ENCODE measurements at regions not wholly inside any gene's neighbourhood (a gene's known extent, or its start where the extent isn't known, plus 50 kb on each side); places are given as distances from the start of the nearest gene placed in this dataset.
A peak's percentile ranks its signal among the peaks of the same experiment; 100 is the strongest.

DNA sequence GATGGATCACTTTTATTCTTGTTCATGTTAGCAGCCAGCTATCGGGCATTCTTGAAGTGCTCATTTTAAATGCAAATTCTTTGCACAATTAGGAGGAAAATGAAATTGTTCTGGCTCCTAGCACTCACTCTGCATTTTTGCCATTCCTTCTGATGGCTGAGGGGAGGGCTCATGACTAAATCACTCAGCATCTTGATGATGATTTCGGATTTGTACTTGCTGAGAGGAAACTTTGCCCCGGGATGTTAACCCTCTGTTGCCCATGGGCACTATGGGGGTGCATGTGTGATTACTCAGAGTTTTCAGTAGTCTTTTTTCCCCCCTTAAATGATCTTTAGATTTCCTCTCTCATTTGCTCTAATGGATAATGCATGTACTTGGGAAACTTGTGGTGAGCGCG is 299.6 kb upstream of the C2CD4B start:
- H3K36me3 Mint-ChIP-seq, result no peaks in the 10 kb centered on the region
- H3K27ac Mint-ChIP-seq, result peak overlapping the region; percentile 89
- H3K4me1 Mint-ChIP-seq, result peaks cover 43% of the 10 kb centered on the region
- H3K27me3 Mint-ChIP-seq (ENCODE audit: low read depth), result no peaks in the 10 kb centered on the region
- DNase-seq (ENCODE audit: low spot score in 2 of 2, unreplicated experiment in 2 of 2), result no peak
- TF ChIP-seq, protein P1, sequence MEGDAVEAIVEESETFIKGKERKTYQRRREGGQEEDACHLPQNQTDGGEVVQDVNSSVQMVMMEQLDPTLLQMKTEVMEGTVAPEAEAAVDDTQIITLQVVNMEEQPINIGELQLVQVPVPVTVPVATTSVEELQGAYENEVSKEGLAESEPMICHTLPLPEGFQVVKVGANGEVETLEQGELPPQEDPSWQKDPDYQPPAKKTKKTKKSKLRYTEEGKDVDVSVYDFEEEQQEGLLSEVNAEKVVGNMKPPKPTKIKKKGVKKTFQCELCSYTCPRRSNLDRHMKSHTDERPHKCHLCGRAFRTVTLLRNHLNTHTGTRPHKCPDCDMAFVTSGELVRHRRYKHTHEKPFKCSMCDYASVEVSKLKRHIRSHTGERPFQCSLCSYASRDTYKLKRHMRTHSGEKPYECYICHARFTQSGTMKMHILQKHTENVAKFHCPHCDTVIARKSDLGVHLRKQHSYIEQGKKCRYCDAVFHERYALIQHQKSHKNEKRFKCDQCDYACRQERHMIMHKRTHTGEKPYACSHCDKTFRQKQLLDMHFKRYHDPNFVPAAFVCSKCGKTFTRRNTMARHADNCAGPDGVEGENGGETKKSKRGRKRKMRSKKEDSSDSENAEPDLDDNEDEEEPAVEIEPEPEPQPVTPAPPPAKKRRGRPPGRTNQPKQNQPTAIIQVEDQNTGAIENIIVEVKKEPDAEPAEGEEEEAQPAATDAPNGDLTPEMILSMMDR (IDR thresholded peaks at IDR 0.05; ENCODE audit: unreplicated experiment), result no peak
- H3K4me3 Mint-ChIP-seq, result peak overlapping the region; percentile 51
- H3K9me3 Mint-ChIP-seq, result no peaks in the 10 kb centered on the region

DNA sequence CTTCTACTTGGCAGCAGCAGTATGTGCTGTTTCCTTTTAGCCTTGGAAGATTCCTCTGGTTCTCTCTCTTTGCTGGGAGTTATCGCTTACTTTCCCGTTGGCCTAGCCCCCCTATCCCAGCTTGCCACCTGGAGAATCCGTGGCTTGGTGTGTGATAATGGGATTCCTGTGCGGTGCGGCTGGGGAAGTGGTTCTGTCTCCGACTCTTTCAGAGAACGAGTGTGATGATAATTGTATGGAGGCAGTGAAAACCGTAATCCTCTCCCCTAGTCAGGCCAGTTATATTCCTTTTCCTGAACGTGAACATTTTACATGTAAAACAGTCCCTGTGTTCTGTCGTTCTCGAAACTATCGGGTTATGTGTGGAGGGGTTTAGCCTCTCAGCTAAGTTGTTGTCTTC is 300.1 kb upstream of the C2CD4B start:
- TF ChIP-seq, protein P1 (IDR thresholded peaks at IDR 0.05; ENCODE audit: unreplicated experiment), result no peak
- no peaks in the 10 kb centered on the region for H3K9me3 Mint-ChIP-seq
- H3K27me3 Mint-ChIP-seq (ENCODE audit: low read depth), result no peaks in the 10 kb centered on the region
- H3K36me3 Mint-ChIP-seq, result no peaks in the 10 kb centered on the region
- no peak for DNase-seq (ENCODE audit: low spot score in 2 of 2, unreplicated experiment in 2 of 2)
- peaks cover 48% of the 10 kb centered on the region for H3K4me1 Mint-ChIP-seq
- H3K27ac Mint-ChIP-seq, result peak overlapping the region; percentile 85
- H3K4me3 Mint-ChIP-seq, result peak overlapping the region; percentile 51

DNA sequence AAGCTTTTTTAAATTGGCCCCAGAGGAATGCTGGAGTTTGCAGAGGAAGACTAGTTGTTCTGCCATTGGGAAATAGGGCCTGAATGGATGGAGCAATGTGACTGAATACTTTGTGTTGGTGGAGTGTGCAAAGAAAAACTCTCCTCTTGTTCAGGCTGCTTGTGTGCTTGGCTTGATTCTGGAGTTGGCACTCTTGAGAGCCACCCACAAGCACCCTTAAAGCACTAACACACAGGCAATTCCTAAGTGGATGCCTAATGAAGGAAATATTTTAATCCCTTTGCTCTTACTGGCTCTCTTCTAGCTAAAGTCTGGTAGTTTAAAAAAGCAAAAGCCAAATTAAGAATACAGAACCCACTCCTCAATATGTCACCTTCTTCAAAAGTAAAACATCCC is 304.4 kb upstream of the C2CD4B start:
- Mint-ChIP-seq H3K27me3 (ENCODE audit: low read depth) (no peaks in the 10 kb centered on the region), H3K4me3 (no peak overlapping the region), H3K27ac (no peak overlapping the region), H3K9me3 (no peaks in the 10 kb centered on the region), H3K36me3 (no peaks in the 10 kb centered on the region), H3K4me1 (peaks cover 65% of the 10 kb centered on the region)
- TF ChIP-seq, protein P1 (IDR thresholded peaks at IDR 0.05; ENCODE audit: unreplicated experiment), result no peak
- DNase-seq (ENCODE audit: low spot score in 2 of 2, unreplicated experiment in 2 of 2), result no peak

DNA sequence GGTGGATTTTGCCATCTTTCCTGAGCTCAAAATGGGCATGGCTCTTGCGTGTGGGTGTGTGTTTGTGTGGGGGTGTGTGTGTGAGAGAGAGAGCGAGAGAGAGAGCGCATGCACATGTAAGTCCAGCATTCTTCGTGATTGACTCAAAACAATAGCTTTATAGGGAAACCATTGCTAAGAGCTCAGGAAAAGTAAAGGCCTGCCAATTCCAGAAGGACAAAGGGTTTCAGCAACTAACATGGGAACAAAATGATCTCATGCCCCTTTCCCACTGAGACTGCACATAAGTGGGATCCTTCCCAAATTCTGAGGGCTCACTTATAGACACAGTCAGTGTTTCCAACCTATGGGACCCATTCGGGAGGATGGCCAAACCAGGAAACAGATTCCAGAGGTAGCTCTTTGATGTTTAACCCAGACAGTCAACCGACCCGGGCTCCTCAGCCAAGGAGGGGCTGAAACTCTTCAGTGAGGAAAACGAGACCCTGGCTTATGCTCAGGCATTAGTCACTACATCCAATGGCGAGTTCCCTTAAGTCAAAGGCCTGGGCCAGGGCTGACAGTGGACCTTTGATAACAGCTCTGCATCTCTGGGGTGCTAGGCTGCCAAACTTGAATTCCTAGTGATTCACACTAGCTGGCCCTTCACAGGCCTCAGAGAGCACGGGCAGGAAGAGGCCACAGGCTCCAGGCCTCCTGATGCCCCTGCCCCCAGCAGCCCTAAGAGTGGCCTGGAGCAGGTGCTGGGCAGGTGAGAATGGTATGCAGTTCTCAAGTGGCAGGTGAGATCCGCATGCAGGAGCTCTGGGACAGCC is 305.0 kb upstream of the C2CD4B start:
- TF ChIP-seq, protein P1 (IDR thresholded peaks at IDR 0.05; ENCODE audit: unreplicated experiment), result no peak
- Mint-ChIP-seq H3K27me3 (ENCODE audit: low read depth) (no peaks in the 10 kb centered on the region), H3K4me1 (peaks cover 64% of the 10 kb centered on the region), H3K36me3 (no peaks in the 10 kb centered on the region), H3K9me3 (no peaks in the 10 kb centered on the region), H3K27ac (no peak overlapping the region), H3K4me3 (no peak overlapping the region)
- no peak for DNase-seq (ENCODE audit: low spot score in 2 of 2, unreplicated experiment in 2 of 2)

DNA sequence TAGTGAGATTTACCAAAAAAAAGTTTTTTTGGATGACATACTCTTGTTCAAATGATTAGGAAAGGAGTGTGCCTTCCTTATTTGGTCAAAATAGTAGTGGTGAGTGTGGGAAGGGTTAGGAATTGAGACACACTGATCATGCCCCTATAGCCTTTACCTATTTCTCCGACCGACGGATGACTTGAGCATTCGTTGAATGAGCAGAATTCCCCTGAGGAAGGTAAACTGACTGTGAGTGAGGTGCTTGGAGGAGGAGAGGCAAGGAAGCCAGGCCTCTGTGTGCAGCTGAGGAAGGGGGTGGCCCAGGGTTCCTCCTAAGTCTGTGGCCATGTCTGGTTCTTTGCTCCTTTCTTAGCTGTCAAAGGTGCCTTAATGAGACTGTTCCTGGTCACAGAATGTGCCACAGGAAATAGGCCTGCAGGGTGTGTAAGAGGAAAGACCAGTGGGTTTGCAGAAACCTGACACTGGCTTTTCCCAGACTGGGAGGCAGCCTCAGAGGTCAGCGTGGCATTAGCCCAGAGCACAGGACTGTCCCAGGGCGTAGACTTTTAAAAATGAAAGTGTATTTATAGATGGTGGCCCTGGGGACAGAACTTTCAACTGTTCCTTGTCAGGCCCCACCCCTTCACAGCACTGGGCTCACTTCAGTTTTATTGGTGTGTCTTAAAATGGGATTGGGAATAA is 307.7 kb upstream of the C2CD4B start:
- TF ChIP-seq, protein P1 (IDR thresholded peaks at IDR 0.05; ENCODE audit: unreplicated experiment), result no peak
- peaks cover 55% of the 10 kb centered on the region for H3K4me1 Mint-ChIP-seq
- no peaks in the 10 kb centered on the region for H3K27me3 Mint-ChIP-seq (ENCODE audit: low read depth)
- no peaks in the 10 kb centered on the region for H3K36me3 Mint-ChIP-seq
- no peaks in the 10 kb centered on the region for H3K9me3 Mint-ChIP-seq
- no peak overlapping the region for H3K4me3 Mint-ChIP-seq
- H3K27ac Mint-ChIP-seq, result no peak overlapping the region
- DNase-seq (ENCODE audit: low spot score in 2 of 2, unreplicated experiment in 2 of 2), result no peak
